GM12873 (cell line): ENCODE measurements at regions not wholly inside any gene's neighbourhood (a gene's known extent, or its start where the extent isn't known, plus 50 kb on each side); places are given as distances from the start of the nearest gene placed in this dataset.

ENCODE experiments used
- CTCF ChIP-seq: IDR thresholded peaks from 2 replicates; pipeline ENCODE4 v1.5.1; 2012; ENCODE audit warnings: low read depth, mild to moderate bottlenecking, moderate library complexity, low read length, control low read depth; ENCODE audit not compliant: insufficient read depth; ENCODE audit errors: missing control alignments

DNA sequence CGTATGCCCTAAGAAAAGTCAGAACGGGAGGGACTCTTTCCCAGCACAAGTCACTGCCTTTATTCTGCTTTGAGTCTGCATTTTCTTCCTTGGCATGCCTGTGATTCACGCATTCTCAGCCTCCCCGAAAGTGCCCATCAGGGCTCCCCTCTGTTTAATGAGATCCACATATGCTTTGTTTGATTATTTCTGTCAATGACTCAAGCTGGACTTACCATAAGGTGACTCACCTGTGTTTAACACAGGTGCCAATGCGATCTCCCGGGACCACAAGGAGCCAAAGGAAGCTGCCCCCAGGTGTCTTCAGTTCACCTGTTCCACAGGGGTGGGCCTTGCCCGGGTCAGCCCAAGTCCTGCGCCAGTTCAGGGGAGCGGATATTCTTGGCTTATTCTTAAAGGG, 386.0 kb upstream of the SHH start:
- no peak for TF ChIP-seq CTCF

GRCh38 chr7:156196649-156197048, 384.4 kb upstream of the SHH start:
- no peak for TF ChIP-seq CTCF

GRCh38 chr7:156195276-156195675, 383.0 kb upstream of the SHH start:
- no peak for TF ChIP-seq CTCF

DNA sequence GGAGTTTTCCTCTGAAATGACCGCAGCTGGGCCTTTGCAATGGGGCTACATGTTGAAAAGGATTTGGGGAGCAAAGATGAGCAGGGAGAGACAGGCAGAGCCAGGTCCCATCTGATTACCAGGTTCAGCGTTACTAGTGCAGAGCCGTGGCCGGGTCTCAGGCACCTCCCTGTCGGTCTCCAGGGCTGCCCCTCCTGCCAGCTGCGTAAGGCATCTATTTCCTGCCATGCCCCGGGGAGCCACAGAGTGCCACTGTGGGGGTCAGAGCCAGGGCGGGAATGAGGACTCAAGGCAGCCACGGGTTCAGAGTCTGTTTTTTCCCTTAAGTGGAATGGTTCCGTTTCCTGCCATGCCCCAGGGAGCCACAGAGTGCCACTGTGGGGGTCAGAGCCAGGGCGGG, 382.6 kb upstream of the SHH start:
- no peak for TF ChIP-seq CTCF

DNA sequence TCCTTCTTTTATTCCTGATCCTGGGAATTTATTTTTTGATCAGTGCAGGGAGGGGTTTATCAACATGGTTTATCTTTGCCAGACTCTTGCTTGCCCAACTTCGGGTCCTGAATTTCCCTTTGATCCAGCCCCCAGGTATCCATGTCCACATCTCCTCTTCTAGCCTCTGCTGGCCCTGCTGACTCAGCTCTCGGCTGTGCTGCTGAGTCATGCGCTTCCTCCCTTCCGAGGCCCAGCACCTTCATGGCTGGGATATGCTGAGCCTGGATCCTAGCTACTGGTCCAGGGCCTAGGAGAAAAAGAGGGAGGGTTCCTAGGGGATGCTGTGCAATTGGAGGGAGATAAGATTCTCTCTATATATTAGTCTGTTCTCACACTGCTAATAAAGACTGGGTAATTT, 380.7 kb upstream of the SHH start:
- no peak for TF ChIP-seq CTCF

DNA sequence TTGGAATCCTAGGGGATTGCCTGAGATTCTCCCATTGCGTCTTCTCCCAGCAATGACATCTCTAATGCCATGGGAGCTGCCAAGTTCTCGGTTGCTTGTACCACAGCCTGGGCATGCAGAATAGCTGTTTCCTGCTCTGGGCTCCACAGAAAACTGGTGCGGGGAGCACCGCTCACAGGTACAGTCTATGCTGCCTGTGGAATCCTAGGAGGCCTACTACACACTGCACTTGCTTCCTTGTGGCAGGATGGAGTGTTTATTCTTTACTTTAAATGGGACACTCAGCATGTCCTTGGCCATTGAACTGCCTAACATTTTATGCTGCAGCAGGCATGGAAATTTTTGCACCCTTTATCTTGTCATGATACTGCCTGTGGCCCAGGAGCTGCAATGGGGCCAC, 378.8 kb upstream of the SHH start:
- no peak for TF ChIP-seq CTCF

GRCh38 chr7:156185076-156185475, 372.8 kb upstream of the SHH start:
- no peak for TF ChIP-seq CTCF

- TF ChIP-seq CTCF = no peak
Observed at GRCh38 chr7:156184164-156184563, 371.9 kb upstream of the SHH start.
